H1 (cell line): ENCODE measurements at regions not wholly inside any gene's neighbourhood (a gene's known extent, or its start where the extent isn't known, plus 50 kb on each side); places are given as distances from the start of the nearest gene placed in this dataset.

Experiments used
- BRCA1 ChIP-seq: IDR thresholded peaks from 2 replicates; pipeline ENCODE4 v1.6.1; 2012; ENCODE audit warnings: low read depth, low read length, improper control_type of control experiment
- EGR1 ChIP-seq: IDR thresholded peaks from 2 replicates; pipeline ENCODE4 v1.6.1; 2011; ENCODE audit warnings: low read depth, low read length, borderline replicate concordance
- HDAC6 ChIP-seq: IDR thresholded peaks from one replicate; pipeline ENCODE4 v1.7.1; 2012; ENCODE audit warnings: low read depth, mild to moderate bottlenecking, inconsistent platforms, low read length, moderate library complexity
- KDM4A ChIP-seq: IDR thresholded peaks from one replicate; pipeline ENCODE4 v1.7.1; 2012; ENCODE audit warnings: low read depth, mild to moderate bottlenecking, moderate library complexity, low read length, inconsistent platforms; ENCODE audit not compliant: severe bottlenecking
- PHF8 ChIP-seq: fragments of 200-600 bp; sonication (generic); conservative IDR thresholded peaks from 2 replicates; pipeline ENCODE4 v1.7.1; 2012; ENCODE audit warnings: low read depth, mild to moderate bottlenecking, inconsistent platforms, low read length, moderate library complexity
- RBBP5 ChIP-seq: IDR thresholded peaks from 2 replicates; pipeline ENCODE4 v1.7.1; 2012; ENCODE audit warnings: low read depth, mild to moderate bottlenecking, inconsistent platforms, low read length, moderate library complexity, borderline replicate concordance
- SAP30 ChIP-seq: fragments of 300-600 bp; sonication (generic); IDR thresholded peaks from 2 replicates; pipeline ENCODE4 v1.7.1; 2012; ENCODE audit warnings: low read length, moderate library complexity, mild to moderate bottlenecking, inconsistent platforms; ENCODE audit not compliant: insufficient read depth, insufficient replicate concordance
- SIN3A ChIP-seq, 2 experiments: IDR thresholded peaks in 1 of 2; conservative IDR thresholded peaks in 1 of 2; 2 replicates each; pipeline ENCODE4 v1.6.1; 2011 to 2012; ENCODE audit warnings: low read length in 2 of 2, improper control_type of control experiment in 1 of 2, low read depth in 1 of 2, mild to moderate bottlenecking in 1 of 2
- TF ChIP-seq, protein P1 (sequence below): fragments of 300-600 bp; sonication (generic); IDR thresholded peaks from 2 replicates; pipeline ENCODE4 v1.7.1; 2012; ENCODE audit warnings: low read length, moderate library complexity, mild to moderate bottlenecking, inconsistent platforms; ENCODE audit not compliant: insufficient replicate concordance

DNA sequence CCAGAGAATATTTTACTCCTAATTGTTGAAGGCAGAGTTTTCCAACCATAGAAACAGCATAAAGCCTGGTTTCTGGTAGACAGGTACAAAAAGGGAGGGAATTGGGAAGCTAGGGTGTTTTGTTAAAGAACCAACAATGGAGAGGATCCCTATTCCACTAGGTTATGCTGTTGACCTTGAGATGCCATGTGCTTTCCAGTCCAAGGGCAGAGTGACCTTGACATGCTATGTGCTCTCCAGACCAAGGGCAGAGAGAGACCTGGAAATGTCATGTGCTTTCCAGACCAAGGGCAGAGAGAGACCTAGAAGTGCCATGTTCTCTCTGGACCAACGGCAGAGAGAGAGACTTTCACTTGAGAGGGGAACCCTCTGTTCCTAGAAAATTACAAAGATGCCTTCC lies 1043.8 kb upstream of the FBXO33 start (continued):
- TF ChIP-seq, protein P1, sequence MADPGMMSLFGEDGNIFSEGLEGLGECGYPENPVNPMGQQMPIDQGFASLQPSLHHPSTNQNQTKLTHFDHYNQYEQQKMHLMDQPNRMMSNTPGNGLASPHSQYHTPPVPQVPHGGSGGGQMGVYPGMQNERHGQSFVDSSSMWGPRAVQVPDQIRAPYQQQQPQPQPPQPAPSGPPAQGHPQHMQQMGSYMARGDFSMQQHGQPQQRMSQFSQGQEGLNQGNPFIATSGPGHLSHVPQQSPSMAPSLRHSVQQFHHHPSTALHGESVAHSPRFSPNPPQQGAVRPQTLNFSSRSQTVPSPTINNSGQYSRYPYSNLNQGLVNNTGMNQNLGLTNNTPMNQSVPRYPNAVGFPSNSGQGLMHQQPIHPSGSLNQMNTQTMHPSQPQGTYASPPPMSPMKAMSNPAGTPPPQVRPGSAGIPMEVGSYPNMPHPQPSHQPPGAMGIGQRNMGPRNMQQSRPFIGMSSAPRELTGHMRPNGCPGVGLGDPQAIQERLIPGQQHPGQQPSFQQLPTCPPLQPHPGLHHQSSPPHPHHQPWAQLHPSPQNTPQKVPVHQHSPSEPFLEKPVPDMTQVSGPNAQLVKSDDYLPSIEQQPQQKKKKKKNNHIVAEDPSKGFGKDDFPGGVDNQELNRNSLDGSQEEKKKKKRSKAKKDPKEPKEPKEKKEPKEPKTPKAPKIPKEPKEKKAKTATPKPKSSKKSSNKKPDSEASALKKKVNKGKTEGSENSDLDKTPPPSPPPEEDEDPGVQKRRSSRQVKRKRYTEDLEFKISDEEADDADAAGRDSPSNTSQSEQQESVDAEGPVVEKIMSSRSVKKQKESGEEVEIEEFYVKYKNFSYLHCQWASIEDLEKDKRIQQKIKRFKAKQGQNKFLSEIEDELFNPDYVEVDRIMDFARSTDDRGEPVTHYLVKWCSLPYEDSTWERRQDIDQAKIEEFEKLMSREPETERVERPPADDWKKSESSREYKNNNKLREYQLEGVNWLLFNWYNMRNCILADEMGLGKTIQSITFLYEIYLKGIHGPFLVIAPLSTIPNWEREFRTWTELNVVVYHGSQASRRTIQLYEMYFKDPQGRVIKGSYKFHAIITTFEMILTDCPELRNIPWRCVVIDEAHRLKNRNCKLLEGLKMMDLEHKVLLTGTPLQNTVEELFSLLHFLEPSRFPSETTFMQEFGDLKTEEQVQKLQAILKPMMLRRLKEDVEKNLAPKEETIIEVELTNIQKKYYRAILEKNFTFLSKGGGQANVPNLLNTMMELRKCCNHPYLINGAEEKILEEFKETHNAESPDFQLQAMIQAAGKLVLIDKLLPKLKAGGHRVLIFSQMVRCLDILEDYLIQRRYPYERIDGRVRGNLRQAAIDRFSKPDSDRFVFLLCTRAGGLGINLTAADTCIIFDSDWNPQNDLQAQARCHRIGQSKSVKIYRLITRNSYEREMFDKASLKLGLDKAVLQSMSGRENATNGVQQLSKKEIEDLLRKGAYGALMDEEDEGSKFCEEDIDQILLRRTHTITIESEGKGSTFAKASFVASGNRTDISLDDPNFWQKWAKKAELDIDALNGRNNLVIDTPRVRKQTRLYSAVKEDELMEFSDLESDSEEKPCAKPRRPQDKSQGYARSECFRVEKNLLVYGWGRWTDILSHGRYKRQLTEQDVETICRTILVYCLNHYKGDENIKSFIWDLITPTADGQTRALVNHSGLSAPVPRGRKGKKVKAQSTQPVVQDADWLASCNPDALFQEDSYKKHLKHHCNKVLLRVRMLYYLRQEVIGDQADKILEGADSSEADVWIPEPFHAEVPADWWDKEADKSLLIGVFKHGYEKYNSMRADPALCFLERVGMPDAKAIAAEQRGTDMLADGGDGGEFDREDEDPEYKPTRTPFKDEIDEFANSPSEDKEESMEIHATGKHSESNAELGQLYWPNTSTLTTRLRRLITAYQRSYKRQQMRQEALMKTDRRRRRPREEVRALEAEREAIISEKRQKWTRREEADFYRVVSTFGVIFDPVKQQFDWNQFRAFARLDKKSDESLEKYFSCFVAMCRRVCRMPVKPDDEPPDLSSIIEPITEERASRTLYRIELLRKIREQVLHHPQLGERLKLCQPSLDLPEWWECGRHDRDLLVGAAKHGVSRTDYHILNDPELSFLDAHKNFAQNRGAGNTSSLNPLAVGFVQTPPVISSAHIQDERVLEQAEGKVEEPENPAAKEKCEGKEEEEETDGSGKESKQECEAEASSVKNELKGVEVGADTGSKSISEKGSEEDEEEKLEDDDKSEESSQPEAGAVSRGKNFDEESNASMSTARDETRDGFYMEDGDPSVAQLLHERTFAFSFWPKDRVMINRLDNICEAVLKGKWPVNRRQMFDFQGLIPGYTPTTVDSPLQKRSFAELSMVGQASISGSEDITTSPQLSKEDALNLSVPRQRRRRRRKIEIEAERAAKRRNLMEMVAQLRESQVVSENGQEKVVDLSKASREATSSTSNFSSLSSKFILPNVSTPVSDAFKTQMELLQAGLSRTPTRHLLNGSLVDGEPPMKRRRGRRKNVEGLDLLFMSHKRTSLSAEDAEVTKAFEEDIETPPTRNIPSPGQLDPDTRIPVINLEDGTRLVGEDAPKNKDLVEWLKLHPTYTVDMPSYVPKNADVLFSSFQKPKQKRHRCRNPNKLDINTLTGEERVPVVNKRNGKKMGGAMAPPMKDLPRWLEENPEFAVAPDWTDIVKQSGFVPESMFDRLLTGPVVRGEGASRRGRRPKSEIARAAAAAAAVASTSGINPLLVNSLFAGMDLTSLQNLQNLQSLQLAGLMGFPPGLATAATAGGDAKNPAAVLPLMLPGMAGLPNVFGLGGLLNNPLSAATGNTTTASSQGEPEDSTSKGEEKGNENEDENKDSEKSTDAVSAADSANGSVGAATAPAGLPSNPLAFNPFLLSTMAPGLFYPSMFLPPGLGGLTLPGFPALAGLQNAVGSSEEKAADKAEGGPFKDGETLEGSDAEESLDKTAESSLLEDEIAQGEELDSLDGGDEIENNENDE: no peak
- no peak for TF ChIP-seq PHF8
- TF ChIP-seq SAP30: no peak
- TF ChIP-seq KDM4A: no peak
- TF ChIP-seq BRCA1: no peak
- no peak for TF ChIP-seq HDAC6
- no peak for TF ChIP-seq EGR1
- TF ChIP-seq RBBP5: no peak
- no peak for TF ChIP-seq SIN3A (conservative IDR thresholded peaks at IDR 0.05 in 1 of 2, IDR thresholded peaks at IDR 0.05 in 1 of 2; ENCODE audit: low read depth in 1 of 2, low read length in 2 of 2)
